ENCODE measurements at regions not wholly inside any gene's neighbourhood (a gene's known extent, or its start where the extent isn't known, plus 50 kb on each side); places are given as distances from the start of the nearest gene placed in this dataset.

DNA sequence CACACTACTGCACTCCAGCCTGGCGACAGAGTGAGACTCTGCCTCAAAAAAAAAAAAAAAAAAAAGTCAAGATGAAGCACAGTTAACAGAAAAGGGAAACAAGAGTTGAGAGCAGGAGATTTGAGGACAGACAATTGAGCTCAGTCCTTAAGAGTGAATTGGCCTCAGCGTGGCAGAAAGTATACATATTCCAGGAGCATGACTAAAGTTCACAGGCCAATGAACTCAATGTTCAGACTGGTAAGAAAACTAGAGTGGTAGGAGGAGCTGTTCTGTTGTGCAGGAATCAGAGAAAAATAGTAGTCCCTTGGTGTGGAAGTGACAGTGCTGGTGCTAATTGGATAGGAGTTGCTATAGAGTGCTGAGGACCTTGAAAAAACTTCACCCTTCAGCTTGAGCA is 60.0 kb downstream of the NRN1 start:
- no peak for DNase-seq (ENCODE audit: low read depth, low spot score)

DNA sequence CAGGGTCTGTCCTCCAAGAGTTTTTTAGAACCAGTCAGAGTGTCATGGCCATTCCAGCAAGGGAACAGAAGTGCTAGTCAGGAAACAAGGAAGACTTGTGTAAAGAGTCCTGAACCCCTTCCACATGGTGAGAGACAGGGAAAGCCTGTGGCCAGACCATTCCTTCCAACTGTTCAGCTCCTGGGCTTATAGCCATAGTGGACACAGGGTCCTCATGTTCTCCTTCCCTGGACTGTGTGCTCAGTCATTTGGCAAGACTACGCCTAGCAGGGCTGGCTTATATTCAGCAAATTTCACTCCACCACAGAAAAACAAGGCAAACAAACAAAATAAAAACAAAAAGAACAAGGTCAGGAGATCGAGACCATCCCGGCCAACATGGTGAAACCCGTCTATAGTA is 60.5 kb downstream of the NRN1 start:
- DNase-seq (ENCODE audit: low read depth, low spot score): no peak

DNA sequence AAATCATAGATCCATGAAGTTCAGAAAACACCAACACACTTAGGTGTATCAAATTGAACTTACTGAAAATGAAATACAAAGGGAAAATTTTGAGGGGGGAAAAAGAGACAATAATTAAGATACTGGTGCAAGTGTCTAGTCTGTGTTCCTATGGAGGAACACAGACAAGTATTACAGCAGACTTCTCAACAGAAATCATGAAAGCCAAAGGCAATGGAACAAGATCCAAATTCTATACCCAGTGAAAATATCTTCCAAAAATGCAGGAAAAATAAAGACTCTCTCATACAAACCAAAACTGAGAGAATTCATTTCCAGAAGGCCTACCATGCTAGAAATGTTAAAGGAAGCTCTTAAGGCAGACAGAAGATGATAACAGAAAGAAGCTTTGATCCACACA is 63.1 kb downstream of the NRN1 start:
- DNase-seq (ENCODE audit: low read depth, low spot score): no peak

DNA sequence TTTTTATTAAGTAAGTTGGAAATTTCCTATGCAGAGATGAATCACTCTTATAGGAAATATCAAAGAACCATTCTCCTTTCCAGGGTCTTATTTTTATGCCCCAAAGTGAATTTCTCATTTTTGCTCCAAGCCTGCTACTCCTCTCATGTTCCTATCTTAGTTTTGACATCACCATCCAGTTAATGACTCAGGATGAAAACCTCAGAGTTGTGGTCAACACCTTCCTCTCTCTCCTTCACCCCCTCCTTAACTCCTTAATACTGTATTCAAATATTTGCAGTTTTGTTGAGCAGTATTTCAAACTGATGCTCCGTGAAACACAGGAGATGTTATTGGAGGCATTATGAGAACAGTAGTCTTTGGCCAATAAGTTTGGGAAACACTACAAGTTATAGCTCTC is 64.1 kb downstream of the NRN1 start:
- no peak for DNase-seq (ENCODE audit: low read depth, low spot score)

DNA sequence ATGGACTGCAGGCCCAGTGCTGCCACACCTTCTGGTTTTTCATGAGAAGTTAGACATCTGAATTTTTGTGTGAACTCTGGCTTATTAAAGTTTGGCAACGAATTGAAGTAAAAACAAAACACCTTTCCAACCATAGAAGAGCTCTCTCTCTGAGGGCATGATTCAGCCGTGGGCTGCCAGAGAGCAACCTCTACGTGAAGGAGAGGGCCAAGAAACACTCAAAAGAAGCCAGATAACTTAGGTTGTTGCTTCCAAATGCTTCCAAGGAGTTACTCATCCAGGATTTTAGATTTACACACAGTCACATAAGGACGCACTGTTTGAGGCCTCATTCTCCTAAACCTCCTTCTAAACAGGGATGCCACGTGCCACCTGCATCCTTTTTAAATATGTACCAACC is 65.5 kb downstream of the NRN1 start:
- no peak for DNase-seq (ENCODE audit: low read depth, low spot score)

DNA sequence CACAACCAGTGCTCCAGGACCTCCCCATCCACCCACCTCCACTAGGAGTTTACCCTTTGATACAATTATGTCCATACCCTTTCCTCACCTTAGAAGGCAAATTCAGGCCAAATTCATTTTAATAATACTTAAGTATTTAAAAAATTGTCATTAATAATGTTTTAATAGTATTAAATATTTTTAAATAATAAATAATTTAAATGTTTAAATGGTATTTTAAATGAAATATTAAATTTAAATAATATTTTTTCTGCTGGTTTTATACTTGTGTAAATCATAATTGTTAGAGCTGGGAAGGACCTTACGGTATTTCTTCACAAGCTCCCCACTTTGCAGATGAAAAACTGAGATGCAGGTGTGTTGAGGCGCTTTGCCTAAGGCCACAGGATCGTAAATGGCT is 67.8 kb downstream of the NRN1 start:
- no peak for DNase-seq (ENCODE audit: low read depth, low spot score)

DNA sequence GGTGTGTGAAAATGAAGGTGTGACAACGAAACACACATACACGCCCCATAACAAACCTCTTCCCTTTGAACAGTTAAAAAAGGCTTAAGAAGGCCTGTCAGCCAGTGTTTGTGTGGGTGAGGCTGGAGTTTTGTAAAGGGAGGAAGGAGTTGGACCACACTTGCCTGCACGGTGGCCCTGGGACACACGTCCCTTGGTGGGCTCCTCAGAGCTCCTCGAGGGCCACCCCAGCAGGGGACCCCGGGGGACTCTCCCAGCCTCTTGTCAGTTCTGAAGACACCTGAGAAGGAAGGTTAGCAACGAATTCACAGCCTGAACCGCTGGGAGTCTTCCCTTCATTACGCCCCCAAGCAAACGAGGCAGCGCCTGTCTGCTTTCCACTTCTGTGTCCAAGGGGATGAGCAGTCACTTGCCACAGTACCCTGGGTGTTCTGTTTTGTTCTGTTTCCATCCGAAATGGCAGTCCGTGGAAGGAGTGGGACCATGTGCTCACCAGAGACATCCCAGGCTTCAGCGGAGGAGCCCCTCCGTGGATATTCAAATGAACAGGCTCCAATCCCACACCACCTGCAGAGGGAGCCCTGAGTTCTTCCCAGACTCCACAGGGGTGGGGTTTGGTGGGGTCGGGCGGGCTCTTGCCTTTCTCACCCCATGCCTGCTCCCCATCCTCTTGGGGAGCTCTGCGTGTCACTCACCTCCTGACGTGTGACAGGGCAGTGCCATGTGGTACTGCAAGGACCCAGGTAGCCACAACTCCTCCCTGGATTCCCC is 68.6 kb downstream of the NRN1 start:
- no peak for DNase-seq (ENCODE audit: low read depth, low spot score)

DNA sequence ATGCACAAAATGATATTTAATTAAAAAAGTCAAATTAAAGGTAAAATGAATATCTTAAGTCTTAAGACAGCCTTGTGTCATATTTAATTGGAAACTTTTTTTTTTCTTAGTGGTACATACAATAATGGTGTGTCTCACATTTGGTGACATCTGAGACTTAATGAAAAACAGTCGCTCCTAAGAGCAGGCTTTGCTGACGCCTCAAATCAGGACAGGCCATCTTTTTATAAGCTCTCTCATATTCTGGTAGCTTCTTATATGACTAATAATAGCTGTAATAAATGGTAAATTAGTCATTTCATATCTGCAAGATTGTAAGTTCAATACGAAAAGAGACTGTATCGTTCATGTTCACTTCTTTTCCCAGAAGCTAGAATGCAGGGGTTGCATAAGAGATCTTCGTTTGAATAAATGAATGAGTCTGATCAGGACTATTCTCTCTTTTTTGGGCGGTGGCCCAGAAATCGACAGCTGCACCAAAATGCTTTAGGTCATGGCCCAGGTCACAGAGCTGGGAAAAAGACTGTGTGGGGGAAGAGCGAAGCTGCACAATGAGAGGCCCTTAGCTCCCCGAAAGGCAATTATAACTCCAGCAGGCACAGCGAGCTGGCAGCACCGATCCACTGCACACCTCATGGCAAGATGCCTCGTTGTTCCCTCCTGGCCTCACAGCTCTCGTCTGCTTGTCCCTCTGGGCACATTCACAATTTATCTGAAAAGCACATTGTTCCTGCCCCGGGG is 69.4 kb downstream of the NRN1 start:
- no peak for DNase-seq (ENCODE audit: low read depth, low spot score)

DNA sequence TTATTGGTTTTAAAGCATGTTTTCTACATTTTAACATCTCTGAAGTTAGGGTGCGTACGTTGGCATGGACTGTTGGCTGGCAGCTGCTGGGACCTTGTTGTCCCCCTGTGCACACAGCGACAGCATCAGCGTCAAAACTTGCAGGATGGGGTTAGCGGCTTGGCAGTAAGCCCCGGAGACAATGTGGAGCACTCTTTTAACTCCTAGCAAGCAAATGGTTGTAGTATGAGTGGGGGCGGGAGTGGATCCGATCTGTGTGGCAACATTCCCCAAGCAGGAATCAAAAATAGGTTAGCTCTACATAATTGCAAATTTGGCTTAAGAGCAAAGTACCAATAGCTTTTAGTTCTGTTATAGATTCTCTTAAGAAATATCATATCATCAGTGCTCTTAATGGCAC is 70.1 kb downstream of the NRN1 start:
- no peak for DNase-seq (ENCODE audit: low read depth, low spot score)

DNA sequence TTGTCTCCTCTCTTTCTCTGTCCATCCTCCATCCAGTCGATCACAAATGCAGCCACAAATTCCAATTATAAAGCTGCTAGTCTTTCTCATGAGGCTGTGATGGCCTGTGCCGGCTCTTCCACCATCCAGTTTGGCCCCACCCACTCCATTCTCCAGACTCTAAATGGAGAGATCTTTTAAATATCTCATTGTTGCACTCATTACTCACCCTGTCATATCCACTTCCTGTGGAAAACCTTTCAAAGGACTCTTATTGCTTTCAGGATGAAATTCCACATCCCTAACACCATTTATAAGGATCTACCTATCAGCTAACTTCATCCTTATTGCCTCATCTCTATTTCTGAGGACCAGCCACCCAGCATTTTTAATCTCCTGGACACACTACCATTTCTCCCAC is 70.6 kb downstream of the NRN1 start:
- no peak for DNase-seq (ENCODE audit: low read depth, low spot score)

DNA sequence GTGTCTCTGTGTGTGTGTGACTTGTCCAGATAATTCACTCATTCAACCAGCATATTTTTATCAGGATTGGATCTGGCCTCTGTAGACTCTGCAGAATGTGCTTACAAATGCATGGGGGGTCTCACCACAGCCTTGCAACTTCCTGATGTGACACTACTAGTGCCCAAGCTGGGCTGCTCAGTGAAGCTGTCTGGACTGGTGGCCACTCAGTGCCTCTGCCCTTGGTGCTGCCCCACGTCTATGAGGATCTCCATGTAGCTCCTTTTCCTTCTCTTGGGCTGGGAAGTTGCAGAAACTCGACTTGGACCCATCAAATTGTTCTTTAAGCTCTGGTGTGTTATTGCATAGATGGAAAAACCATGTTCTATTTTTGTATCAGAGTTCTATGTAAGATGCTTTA is 75.8 kb downstream of the NRN1 start:
- DNase-seq (ENCODE audit: low read depth, low spot score): no peak

DNA sequence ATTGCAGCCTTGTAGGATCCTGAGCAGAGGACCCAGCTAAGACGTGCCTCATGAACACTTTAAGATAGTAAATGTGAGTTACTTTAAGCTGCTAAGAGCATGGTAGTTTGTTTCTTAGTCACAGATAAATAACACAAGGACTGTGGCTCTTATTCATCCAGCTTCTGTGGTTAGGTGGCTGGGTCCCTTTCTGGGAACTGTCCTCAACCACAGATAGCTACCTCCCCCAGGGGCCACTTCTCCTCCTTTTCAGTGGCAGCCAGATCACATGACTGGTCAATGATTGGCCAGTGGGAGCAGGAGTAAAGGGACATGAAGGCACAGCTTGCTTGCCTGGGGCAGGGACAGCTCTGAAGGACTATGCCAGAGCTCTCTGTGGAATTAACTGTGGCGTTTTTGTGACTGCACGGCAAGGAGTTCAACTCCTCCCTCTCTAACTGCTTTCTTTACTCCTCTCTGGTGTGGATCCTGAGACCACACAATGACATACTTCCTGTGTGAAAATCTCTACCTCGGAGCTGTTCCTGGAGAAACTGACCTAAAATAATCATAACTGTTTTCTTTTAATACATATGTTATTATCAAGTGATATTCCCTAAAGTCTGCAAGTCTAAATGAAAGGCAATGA is 76.5 kb downstream of the NRN1 start:
- DNase-seq (ENCODE audit: low read depth, low spot score): no peak

DNA sequence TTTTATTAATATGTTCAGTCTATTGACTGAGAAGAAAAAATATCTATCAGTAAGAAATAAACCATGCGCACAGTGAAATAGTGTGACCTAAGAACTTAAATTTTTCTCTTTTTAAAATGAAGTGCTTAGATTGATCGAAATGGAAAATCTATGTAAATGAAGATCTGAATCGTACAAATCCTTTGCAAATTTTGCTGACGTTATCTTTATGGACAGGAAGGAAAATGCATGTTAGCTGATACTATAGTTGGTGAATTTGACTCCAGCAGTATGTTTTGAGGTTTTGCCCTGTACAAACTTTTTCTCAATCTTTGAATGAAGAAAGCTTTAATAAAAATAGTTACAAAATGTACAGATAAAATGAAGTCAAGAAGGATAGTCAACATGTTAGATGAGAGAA is 82.9 kb downstream of the NRN1 start:
- DNase-seq (ENCODE audit: low read depth, low spot score): no peak

DNA sequence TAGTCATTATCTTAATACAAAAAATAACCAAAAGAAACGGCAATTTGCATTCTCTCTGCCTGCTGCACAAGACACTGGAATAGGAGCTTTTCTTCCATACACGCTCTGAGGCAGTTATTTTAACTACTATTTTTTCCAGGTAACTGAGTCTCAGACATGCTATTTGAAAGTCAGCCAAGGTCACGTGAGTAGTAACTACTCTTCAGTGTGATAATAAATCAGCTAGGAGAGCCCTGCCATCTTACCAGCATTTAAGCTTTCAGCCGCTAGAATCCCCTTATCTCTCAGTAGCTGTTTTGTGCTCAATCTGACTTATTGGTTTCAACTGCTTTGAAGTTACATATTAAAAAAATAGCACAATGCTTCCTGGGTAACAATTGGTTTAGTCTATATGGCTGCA is 84.5 kb downstream of the NRN1 start:
- DNase-seq (ENCODE audit: low read depth, low spot score): no peak

DNA sequence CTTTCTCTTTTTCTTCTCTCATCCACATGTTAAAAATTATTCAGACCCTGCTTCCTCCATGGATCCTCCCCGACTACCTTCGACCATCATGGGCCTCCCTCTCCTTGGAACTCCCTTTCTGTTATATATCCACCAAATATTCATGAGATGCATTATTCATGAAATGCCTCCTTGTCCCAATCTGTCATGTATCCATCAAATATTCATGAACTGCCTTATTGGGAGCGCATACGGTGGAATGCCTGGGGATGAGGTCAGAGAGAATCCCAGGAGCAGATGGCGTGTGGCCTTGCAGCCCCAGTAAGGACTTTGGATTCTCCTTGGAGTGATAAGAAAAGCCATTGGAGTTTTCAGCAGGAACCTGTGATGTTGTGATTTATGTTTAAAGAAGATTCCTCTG is 97.0 kb downstream of the NRN1 start:
- no peak for DNase-seq (ENCODE audit: low read depth, low spot score)

DNA sequence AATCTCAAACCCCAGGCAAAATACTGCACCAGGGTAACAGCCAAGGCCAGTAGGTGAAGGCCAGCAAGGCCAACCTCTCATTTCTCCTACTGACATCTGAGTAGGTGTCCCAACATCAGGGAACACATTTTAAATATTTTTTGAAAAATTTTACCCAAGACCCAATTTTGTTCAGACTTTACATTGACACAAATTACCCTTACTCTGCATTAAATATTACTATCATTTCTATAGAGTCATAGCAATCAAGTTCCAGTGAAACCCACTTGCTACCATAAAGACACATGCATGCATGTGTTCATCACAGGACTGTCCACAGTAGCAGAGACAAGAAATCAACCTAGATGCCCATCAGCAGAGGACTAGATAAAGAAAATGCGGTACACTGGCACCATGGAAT is 99.9 kb downstream of the NRN1 start:
- no peak for DNase-seq (ENCODE audit: low read depth, low spot score)

DNA sequence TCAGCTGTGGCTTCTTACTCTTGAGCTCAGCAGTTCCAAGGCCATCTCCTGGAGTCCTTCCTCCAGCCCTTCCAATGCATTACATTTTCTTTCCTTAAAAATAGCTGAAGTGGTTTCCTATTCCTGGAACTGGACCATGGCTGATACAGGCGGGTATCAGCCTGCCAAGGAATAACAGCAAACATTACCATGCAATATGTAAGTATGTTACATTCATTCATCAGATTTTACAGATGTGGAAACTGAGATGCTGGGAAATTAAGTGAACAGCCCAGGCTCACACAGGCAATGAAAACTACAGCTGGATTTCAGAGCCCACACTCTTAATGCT is 100.4 kb downstream of the NRN1 start:
- no peak for DNase-seq (ENCODE audit: low read depth, low spot score)

DNA sequence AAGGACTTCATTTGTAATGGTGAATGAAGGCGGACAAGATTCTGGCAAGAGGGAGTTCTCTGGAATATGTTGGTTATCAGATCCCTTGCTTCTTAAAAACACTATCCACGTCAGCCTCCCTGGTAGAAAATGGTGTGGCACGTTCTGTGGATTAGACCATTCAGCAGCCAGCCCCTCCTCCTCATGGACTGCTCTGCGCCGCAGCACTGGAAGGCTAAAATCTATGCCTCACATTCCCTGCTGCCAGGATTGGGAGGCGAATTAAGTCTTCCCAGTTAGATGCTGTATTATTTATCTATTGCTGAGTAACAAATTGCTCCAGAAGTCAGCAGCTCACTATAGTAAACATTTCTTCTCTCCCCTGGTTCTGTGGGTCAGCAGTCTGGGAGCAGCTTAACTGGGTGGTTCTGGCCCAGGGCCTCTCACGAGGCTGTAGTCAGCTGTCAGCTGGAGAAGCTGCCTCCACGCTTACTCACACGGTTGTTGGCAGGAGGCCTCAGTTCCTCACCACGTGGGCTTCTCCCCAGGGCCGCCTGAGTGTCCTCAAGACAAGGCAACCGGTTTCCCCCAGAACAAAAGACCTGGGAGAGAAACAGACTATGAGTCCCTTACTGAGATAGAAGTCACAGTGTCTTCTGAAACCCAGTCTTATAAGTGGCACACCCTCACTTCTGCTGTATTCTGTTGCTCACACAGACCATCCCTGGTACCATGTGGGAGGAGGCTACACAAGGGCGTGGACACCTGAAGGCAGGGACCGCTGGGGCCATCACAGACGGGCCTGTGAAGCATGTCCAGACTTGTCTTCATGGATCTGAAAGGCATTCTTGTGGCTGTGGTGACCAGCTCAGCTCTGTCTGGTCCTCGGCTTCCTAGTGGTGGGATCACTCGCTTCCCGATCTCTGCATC is 101.0 kb downstream of the NRN1 start:
- no peak for DNase-seq (ENCODE audit: low read depth, low spot score)

DNA sequence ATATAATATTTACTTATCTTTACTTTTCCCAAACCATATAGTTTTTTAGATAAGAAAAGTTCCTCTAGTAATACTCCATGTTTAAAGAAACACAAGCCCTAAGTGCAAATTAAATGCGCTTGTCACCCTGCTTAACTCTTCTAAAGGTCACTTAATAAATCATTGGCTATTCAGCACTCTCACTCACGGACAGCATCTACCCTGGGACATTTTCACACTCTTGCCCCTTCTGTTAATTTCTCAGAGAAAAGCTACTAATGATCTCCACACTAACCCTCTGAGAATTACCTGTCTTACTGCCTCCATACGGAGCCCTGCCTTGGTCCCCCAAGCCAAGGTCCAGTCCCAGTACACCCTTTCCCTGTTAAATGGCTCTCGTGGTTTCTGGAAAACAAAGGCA is 102.2 kb downstream of the NRN1 start:
- DNase-seq (ENCODE audit: low read depth, low spot score): no peak

DNA sequence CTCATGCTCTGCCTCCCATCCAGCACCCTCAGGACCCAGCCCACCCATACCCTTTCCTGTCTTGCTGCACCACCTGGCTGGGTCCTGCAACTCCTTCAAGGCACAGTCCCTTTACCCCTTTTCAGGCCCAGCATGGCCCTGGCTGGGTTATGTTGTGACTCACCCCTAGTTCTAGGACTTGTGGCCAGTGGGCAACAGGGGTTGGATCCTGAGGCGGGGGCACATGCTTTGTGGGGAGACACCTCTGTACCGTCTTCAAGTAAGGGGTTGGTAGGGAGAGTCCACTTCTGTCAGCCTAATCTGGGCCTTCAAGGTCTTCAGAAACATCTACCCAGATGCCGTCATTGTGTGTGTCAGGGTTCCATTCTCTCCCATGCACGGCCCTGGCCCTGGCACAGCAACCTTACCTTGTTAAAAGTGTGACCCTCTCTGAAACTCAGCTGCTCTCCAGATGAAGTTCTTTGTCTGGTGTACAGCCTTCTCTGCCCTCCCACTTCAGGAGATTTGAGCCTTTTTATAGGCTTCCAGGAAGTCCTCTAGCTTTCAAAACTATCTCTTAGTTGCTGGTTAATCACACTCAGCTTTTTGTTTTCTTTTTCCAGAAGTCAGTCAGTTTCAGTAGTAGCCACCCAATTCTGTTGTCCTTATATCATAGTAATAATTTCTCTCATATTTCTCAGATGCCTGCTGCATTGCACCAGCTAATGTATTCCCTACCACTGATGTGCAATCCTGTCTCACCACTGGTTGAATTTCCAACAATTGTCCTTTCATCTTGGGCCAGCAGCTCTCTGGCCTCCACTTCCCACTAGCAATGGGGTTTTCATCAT is 107.3 kb downstream of the NRN1 start:
- no peak for DNase-seq (ENCODE audit: low read depth, low spot score)

DNA sequence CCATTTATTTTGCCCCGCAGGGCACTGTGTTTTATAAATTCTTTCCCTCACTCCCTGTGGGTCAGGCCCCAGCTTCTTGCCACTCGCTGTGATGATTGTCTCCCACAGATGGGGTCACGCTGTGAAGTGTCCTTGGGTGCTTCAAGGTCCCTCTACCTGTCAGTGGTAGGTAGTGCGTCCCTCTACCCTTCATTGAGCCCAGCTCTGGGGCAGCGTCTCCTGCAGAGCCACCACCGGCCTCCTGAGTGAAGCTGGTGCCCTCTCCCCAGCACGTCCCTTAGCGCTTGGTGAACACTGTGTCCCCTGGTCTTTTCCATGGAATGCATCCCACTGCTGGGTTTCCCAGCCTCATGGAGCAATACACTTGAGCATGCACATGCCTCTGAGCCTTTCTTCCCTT is 108.2 kb downstream of the NRN1 start:
- DNase-seq (ENCODE audit: low read depth, low spot score): no peak
